Mesendoderm (in vitro differentiated cells): ENCODE measurements at regions not wholly inside any gene's neighbourhood (a gene's known extent, or its start where the extent isn't known, plus 50 kb on each side); places are given as distances from the start of the nearest gene placed in this dataset.
A peak's percentile ranks its signal among the peaks of the same experiment; 100 is the strongest.

Experiments
- DNase-seq: peaks from one replicate; pipeline ENCODE4 v3.0.0; 2013
- H2AK5ac ChIP-seq: 2 replicates; pipeline ENCODE4 v1.6.1; 2013; ENCODE audit warnings: low read length, inconsistent platforms
- H2BK120ac ChIP-seq: 2 replicates; pipeline ENCODE4 v1.6.1; 2013; ENCODE audit warnings: low read depth, mild to moderate bottlenecking, low read length, moderate library complexity, mixed read lengths
- H2BK15ac ChIP-seq: replicated peaks from 2 replicates; pipeline ENCODE4 v1.6.1; 2013; ENCODE audit warnings: low read depth, mild to moderate bottlenecking, moderate library complexity
- H2BK5ac ChIP-seq: 2 replicates; pipeline ENCODE4 v1.6.1; 2013; ENCODE audit warnings: low read length, inconsistent platforms
- H3K18ac ChIP-seq: 2 replicates; pipeline ENCODE4 v1.6.1; 2013; ENCODE audit warnings: mild to moderate bottlenecking, low read length, mixed read lengths
- H3K23ac ChIP-seq: one replicate; pipeline ENCODE4 v1.6.1; 2013; ENCODE audit warnings: low read length
- H3K27ac ChIP-seq: 2 replicates; pipeline ENCODE4 v1.5.1; 2013; ENCODE audit warnings: low read depth, mild to moderate bottlenecking, inconsistent platforms, low read length, moderate library complexity
- H3K27me3 ChIP-seq: 2 replicates; pipeline ENCODE4 v1.6.1; 2013; ENCODE audit warnings: low read length, control low read depth, mild to moderate bottlenecking, inconsistent platforms; ENCODE audit not compliant: insufficient read depth, poor library complexity
- H3K36me3 ChIP-seq: 2 replicates; pipeline ENCODE4 v1.6.1; 2013; ENCODE audit warnings: low read length, inconsistent platforms; ENCODE audit not compliant: control insufficient read depth, insufficient read depth
- H3K4ac ChIP-seq: one replicate; pipeline ENCODE4 v1.6.1; 2013; ENCODE audit warnings: low read depth, mild to moderate bottlenecking, low read length, moderate library complexity
- H3K4me1 ChIP-seq: 2 replicates; pipeline ENCODE4 v1.6.1; 2013; ENCODE audit warnings: low read depth, low read length, inconsistent platforms; ENCODE audit not compliant: control insufficient read depth
- H3K4me2 ChIP-seq: 2 replicates; pipeline ENCODE4 v1.6.1; 2013; ENCODE audit warnings: low read length
- H3K4me3 ChIP-seq: 2 replicates; pipeline ENCODE4 v1.5.1; 2013; ENCODE audit warnings: mild to moderate bottlenecking, low read length
- H3K56ac ChIP-seq: one replicate; pipeline ENCODE4 v1.6.1; 2013; ENCODE audit warnings: low read length
- H3K79me1 ChIP-seq: 2 replicates; pipeline ENCODE4 v1.6.1; 2013; ENCODE audit warnings: low read length, inconsistent platforms
- H3K79me2 ChIP-seq: 2 replicates; pipeline ENCODE4 v1.6.1; 2013; ENCODE audit warnings: mild to moderate bottlenecking, low read length; ENCODE audit not compliant: control insufficient read depth, insufficient read depth
- H3K9ac ChIP-seq: 2 replicates; pipeline ENCODE4 v1.6.1; 2013; ENCODE audit warnings: low read length, inconsistent platforms
- H4K5ac ChIP-seq: one replicate; pipeline ENCODE4 v1.6.1; 2013; ENCODE audit warnings: low read length
- H4K8ac ChIP-seq: one replicate; pipeline ENCODE4 v1.6.1; 2013; ENCODE audit warnings: low read depth, mild to moderate bottlenecking, control low read depth, low read length, moderate library complexity
- WGBS: extraction: QIAGEN DNeasy Blood & Tissue Kit; methylation state at CpG from one replicate; pipeline ENCODE4 v1.1.7; 2013; ENCODE audit warnings: low lambda C conversion rate, missing lambda C conversion rate; ENCODE audit not compliant: insufficient coverage; ENCODE audit errors: extremely low coverage; 5-methylcytosine and 5-hydroxymethylcytosine counted together

DNA sequence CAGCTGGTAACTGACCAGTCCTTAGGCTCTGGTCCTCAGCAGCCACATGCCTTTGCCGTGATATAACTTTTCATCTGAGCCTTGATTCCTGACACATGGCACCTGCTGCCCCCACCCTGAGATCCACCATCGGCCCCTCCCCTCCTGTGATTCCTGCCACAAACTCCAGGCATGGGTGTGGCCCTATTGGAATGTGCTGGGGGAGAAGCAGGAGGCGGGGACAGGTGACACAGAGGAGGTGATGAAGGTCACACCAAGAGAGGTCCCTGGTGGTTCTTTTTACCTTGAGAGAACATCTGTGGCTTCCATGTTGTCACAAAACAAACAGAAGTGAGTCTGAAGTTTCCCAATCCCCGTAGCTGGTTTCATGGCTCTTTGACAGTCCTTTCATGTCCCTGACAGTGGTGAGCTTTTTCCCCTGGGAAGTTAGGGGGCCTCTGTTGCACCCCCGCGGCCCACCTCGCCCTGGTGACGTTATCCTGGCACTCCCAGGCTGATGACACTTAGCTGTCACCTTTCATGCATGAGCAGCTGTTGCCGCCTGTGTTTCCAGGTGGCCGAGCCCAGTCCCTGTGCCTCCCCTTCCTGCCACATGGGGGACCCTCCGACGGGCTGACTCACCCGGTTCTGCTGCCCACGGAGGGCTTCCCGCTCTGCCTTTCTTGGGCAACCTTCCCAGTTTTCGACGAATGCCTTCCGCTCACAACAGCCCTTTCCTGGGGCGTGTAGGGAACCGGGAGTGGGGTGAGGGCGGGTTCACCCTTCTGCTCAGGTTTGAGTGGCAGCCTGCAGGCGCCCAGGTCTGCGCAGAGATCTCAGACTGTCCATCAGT, 66.3 kb upstream of the GLI2 start:
- DNase-seq = peak; percentile 85
- Histone ChIP-seq H3K4ac (no peak overlapping the region), H3K4me3 (no peak overlapping the region), H3K4me2 (no peak overlapping the region), H3K9ac (peak overlapping the region; percentile 36), H2BK120ac (no peak overlapping the region), H3K18ac (no peak overlapping the region), H3K23ac (no peak overlapping the region), H2AK5ac (no peak overlapping the region), H3K79me2 (no peaks in the 10 kb centered on the region), H3K56ac (peak overlapping the region; percentile 56), H3K79me1 (no peaks in the 10 kb centered on the region), H3K27ac (no peak overlapping the region), H2BK15ac (no peak overlapping the region), H3K27me3 (no peaks in the 10 kb centered on the region), H3K4me1 (no peaks in the 10 kb centered on the region), H3K36me3 (no peaks in the 10 kb centered on the region), H4K5ac (no peak overlapping the region), H4K8ac (no peak overlapping the region), H2BK5ac (no peak overlapping the region)
- WGBS = no CpG with 5 or more reads among the region's 23 CpGs

DNA sequence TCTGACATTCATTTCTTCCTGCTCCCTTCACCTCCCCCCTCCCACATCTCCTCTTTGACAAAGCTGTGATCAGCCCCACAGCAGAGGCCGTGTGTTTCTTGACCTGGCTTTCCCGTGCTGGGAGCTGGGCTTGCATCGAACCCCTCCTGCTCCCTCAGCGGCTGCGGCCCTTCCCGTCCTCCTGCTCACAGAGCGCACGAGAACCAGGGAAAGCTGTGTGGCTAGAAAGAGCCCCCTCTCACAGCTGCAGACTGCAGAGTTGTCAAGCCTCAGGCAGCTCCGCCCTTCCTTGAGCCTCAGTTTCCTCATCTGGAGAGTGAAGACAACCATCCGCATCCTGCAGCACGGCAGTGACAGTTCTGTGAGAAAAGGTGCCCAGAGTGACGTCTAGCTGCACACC, 65.7 kb upstream of the GLI2 start:
- no peak overlapping the region for H3K4me2 ChIP-seq
- H3K4me3 ChIP-seq = no peak overlapping the region
- peak overlapping the region; percentile 56 for H3K56ac ChIP-seq
- H3K27ac ChIP-seq = no peak overlapping the region
- no peak overlapping the region for H3K4ac ChIP-seq
- no peak overlapping the region for H2BK5ac ChIP-seq
- no peak overlapping the region for H3K23ac ChIP-seq
- no peak overlapping the region for H2AK5ac ChIP-seq
- DNase-seq = no peak
- no peak overlapping the region for H3K18ac ChIP-seq
- no peak overlapping the region for H4K8ac ChIP-seq
- H3K36me3 ChIP-seq = no peaks in the 10 kb centered on the region
- H3K9ac ChIP-seq = peak overlapping the region; percentile 36
- H3K79me2 ChIP-seq = no peaks in the 10 kb centered on the region
- H2BK120ac ChIP-seq = no peak overlapping the region
- H3K79me1 ChIP-seq = no peaks in the 10 kb centered on the region
- H3K27me3 ChIP-seq = no peaks in the 10 kb centered on the region
- no peaks in the 10 kb centered on the region for H3K4me1 ChIP-seq
- H4K5ac ChIP-seq = no peak overlapping the region
- WGBS = no CpG with 5 or more reads among the region's 12 CpGs
- no peak overlapping the region for H2BK15ac ChIP-seq

DNA sequence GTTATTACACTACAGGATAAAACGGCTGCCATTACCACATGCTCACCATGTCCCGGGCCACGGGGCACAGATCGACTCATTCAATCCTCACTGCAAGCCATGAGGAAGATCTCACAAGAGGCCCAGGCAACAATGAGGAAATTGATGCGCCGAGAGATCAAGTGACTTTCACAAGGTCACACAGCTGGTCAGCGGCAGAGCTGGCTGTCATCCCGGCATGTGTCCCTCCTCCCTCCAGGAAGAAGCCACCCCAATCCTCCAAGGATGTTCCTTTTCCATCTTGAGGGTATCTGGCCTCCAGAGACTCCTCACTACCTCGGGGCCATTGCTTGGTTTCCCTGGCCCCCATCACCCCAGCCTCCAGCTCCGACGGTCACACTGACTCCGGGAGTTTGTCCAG, 65.3 kb upstream of the GLI2 start:
- no peak overlapping the region for H3K23ac ChIP-seq
- H2AK5ac ChIP-seq = no peak overlapping the region
- no peak overlapping the region for H3K56ac ChIP-seq
- H3K4me1 ChIP-seq = no peaks in the 10 kb centered on the region
- H3K9ac ChIP-seq = no peak overlapping the region
- DNase-seq = no peak
- no peak overlapping the region for H2BK15ac ChIP-seq
- H3K27ac ChIP-seq = no peak overlapping the region
- H3K27me3 ChIP-seq = no peaks in the 10 kb centered on the region
- H3K36me3 ChIP-seq = no peaks in the 10 kb centered on the region
- H3K4ac ChIP-seq = no peak overlapping the region
- no peaks in the 10 kb centered on the region for H3K79me2 ChIP-seq
- no CpG with 5 or more reads among the region's 12 CpGs for WGBS
- H4K8ac ChIP-seq = no peak overlapping the region
- no peaks in the 10 kb centered on the region for H3K79me1 ChIP-seq
- H2BK120ac ChIP-seq = no peak overlapping the region
- H2BK5ac ChIP-seq = no peak overlapping the region
- no peak overlapping the region for H3K18ac ChIP-seq
- no peak overlapping the region for H3K4me2 ChIP-seq
- no peak overlapping the region for H3K4me3 ChIP-seq
- H4K5ac ChIP-seq = no peak overlapping the region

DNA sequence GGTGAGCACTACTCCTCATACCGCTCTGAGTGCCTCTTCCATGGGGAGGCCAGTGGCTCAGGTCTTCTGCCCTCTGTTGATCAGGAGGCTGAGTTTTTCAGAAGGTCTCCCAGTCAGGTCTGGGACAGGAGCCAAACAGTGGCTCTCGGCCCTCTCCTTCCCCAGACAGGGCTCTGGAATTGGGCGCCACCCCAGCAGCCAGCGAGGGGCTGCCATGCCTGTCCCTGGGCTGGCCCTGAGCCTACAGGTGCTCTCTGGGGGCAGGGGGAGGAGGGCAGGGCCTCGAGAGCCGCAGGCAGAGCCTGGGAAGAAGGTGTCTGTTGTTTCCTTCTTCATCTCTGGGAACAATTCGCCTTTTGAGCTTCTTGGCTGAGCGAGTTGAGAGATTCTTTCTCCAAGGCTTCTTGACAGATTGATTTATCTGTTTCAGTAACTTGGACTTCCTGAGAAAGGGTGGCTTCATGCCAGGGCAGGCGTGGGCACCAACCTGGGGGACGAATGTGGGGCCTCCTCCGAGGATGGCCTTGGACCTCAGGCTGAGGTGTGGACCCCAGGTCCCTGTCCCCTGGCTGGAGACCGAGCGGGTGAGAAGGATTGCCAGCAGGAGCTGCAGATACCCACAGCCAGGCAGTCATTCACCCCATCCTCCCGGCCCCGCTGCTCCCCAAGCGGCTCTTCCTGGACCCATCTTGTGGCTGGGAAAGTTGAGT, 64.7 kb upstream of the GLI2 start:
- no peak overlapping the region for H3K4me2 ChIP-seq
- H4K8ac ChIP-seq = no peak overlapping the region
- no peak overlapping the region for H2BK15ac ChIP-seq
- no peaks in the 10 kb centered on the region for H3K79me2 ChIP-seq
- H2BK5ac ChIP-seq = no peak overlapping the region
- H3K18ac ChIP-seq = no peak overlapping the region
- no CpG with 5 or more reads among the region's 16 CpGs for WGBS
- no peak overlapping the region for H3K4ac ChIP-seq
- H3K27me3 ChIP-seq = no peaks in the 10 kb centered on the region
- no peak overlapping the region for H4K5ac ChIP-seq
- no peak for DNase-seq
- H3K9ac ChIP-seq = no peak overlapping the region
- H3K36me3 ChIP-seq = no peaks in the 10 kb centered on the region
- H3K79me1 ChIP-seq = no peaks in the 10 kb centered on the region
- no peak overlapping the region for H2BK120ac ChIP-seq
- no peak overlapping the region for H3K27ac ChIP-seq
- no peak overlapping the region for H3K56ac ChIP-seq
- no peak overlapping the region for H3K4me3 ChIP-seq
- no peak overlapping the region for H2AK5ac ChIP-seq
- no peak overlapping the region for H3K23ac ChIP-seq
- H3K4me1 ChIP-seq = no peaks in the 10 kb centered on the region

DNA sequence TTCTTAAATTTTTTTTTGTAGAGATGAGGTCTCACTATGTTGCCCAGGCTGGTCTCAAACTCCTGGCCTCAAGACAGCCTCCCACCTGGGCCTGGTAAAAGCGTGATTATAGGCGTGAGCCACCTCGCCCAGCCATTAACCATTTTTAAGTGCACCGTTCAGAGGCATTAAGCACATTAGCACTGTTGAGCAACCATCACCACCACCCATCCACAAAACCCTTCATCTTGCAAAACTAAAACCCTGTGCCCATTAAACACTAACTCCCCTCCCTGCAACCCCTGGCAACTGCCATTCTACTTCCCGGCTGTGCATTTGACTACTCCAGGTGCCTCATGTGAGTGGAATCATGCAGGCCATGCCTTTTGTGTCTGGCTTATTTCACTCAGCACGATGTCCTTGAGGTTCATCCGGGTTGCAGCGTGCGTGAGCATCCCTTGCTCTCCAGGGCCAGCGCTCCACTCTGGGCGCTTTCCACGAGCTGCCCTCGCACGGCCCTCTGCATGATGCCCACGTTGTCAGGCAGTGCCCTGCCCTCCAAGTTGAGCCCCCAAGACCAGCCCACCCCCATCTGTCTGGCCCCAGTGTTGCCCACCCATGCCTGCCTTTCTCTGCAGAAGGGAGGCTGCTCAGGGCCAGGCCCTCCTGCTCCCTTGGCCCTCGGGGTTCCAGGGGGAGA, 63.0 kb upstream of the GLI2 start:
- DNase-seq = no peak
- Histone ChIP-seq H2BK120ac (no peak overlapping the region), H3K27ac (no peak overlapping the region), H3K4me2 (no peak overlapping the region), H3K79me1 (no peaks in the 10 kb centered on the region), H3K36me3 (no peaks in the 10 kb centered on the region), H2BK5ac (no peak overlapping the region), H2BK15ac (no peak overlapping the region), H2AK5ac (no peak overlapping the region), H3K9ac (no peak overlapping the region), H4K8ac (no peak overlapping the region), H3K18ac (no peak overlapping the region), H3K79me2 (no peaks in the 10 kb centered on the region), H3K4me1 (no peaks in the 10 kb centered on the region), H3K4ac (no peak overlapping the region), H3K27me3 (no peaks in the 10 kb centered on the region), H3K56ac (no peak overlapping the region), H3K23ac (no peak overlapping the region), H4K5ac (no peak overlapping the region), H3K4me3 (no peak overlapping the region)
- no CpG with 5 or more reads among the region's 16 CpGs for WGBS
